OCI-LY3 (cell line): ENCODE measurements at regions not wholly inside any gene's neighbourhood (a gene's known extent, or its start where the extent isn't known, plus 50 kb on each side); places are given as distances from the start of the nearest gene placed in this dataset.

ENCODE experiments used
- EZH2phosphoT487 ChIP-seq: fragments of 200-600 bp; shearing (Covaris generic); IDR thresholded peaks from 2 replicates; pipeline ENCODE4 v1.6.1; 2018; ENCODE audit warnings: antibody characterized with exemption, mixed run types, low read depth
- TF ChIP-seq, protein P1 (sequence below): fragments of 200-600, 300-600 bp; sonication (generic); IDR thresholded peaks from 2 replicates; pipeline ENCODE4 v1.5.1; 2014; ENCODE audit warnings: antibody characterized with exemption, low read length, low read depth

DNA sequence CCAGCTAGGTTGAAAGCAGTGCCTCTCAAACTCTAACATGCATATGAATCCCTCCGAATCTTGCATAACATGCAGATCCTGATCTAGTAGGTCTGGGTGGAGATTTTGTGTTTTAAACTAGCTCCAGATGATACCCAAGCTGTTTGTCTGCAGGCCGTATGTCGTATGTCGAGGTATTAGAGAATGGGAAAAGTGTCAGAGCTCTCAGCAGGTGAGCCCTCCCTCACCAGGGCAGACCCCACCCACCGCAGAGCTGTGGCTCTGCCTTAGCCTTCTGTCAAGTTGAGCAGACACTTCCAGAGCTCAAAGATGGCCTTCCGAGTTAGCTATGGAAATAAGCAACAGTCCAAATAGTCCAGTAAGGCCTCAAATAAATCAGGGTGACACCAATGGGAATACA lies 83.2 kb upstream of the MAP3K1 start:
- TF ChIP-seq, protein P1, sequence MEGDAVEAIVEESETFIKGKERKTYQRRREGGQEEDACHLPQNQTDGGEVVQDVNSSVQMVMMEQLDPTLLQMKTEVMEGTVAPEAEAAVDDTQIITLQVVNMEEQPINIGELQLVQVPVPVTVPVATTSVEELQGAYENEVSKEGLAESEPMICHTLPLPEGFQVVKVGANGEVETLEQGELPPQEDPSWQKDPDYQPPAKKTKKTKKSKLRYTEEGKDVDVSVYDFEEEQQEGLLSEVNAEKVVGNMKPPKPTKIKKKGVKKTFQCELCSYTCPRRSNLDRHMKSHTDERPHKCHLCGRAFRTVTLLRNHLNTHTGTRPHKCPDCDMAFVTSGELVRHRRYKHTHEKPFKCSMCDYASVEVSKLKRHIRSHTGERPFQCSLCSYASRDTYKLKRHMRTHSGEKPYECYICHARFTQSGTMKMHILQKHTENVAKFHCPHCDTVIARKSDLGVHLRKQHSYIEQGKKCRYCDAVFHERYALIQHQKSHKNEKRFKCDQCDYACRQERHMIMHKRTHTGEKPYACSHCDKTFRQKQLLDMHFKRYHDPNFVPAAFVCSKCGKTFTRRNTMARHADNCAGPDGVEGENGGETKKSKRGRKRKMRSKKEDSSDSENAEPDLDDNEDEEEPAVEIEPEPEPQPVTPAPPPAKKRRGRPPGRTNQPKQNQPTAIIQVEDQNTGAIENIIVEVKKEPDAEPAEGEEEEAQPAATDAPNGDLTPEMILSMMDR: no peak
- no peak for TF ChIP-seq EZH2phosphoT487
